T-helper 2 cell treated with Interferon-gamma antibody and Interleukin-4, amounts not matched to agents 100 ng/mL and 5 ng/mL, for 36 hours (primary cell): ENCODE measurements at regions not wholly inside any gene's neighbourhood (a gene's known extent, or its start where the extent isn't known, plus 50 kb on each side); places are given as distances from the start of the nearest gene placed in this dataset.

ENCODE experiments used
- intact Hi-C: fragments of 100-400 bp; cut with micrococcal nuclease; formaldehyde crosslinking; loops from one replicate; pipeline ENCODE4 v1.15.1; 2023

DNA sequence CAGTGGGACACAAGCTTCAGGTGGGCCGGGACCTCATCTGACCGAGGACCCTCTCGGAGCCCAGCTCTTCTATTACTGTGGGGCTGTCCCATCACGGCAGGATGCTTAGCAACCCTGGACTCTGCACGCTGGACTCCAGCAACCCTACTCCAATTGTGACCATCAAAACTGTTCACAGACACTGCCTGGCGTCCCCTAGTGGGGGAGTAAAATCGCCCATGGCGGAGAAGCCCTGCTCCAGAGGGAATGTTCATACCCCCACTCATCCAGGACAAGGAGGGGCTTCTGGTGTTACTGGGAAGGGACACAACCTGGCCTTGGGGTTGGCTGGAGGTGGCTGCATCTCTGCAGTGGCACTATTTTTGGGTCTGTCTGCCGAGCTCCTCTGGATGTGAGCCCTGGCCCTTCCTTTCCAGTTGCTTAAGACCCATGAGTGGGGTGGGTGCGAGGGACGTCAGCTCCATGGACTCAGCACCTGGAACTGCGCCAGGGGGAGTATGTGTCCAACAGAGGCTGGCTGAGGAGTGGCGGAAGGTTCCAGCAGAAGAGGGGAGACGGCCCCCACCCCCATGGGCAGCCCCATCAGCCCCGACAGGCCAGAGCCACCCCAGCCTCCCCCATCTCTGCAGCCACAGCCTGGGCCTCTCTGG lies 103.8 kb downstream of the RFLNA start:
- intact Hi-C loops: no loop called here

DNA sequence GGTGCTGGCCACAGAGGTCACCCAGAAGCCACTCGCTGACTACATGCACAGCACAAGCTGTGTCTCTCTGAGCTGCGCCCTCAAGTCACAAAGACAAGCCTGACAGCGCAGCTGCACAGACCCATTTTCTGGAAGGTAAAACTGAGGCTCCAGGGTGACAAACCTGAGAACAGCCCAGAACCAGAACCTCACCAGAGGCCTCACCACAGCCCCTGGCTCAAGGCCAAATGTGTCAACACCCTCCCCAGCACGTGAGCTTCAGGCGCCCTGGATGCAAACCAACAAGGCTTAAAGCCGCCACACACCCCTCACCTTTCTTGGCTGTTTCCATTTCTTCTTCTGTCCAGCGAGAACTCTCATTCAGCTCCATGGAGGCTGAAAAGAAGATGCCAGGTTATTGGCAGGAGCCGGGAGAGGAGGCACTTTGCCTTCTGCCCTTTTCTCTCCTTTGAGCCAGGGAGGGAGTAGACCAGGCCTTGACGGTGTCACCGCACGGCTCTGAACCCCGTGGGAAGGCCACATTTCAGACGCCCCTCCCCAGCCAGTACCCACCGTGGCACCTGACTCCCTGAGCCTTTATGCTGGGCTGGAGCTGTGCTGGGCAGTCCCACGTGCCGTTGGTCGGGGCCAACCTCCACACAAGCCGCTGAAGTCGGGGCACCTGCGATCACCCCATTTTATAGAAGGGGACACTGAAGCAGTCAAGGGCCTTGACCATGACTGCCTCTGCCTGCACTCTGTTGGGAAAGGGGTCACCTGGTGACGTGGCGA lies 103.1 kb downstream of the RFLNA start:
- intact Hi-C loops: no loop called here

DNA sequence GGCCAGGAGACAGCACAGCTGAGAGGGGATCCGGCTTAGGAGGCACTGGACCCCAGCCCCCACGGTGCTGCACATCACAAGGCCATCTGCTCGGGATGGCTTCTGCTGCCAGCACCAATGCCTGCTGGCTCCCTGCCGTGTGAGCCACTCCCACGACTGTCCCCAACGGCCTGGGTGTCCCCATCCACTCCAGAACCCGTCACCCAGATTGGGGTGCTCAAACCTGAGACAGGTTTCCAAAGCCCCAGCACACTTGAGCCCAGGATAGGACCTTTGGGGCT lies 102.4 kb downstream of the RFLNA start:
- intact Hi-C loops: no loop called here

DNA sequence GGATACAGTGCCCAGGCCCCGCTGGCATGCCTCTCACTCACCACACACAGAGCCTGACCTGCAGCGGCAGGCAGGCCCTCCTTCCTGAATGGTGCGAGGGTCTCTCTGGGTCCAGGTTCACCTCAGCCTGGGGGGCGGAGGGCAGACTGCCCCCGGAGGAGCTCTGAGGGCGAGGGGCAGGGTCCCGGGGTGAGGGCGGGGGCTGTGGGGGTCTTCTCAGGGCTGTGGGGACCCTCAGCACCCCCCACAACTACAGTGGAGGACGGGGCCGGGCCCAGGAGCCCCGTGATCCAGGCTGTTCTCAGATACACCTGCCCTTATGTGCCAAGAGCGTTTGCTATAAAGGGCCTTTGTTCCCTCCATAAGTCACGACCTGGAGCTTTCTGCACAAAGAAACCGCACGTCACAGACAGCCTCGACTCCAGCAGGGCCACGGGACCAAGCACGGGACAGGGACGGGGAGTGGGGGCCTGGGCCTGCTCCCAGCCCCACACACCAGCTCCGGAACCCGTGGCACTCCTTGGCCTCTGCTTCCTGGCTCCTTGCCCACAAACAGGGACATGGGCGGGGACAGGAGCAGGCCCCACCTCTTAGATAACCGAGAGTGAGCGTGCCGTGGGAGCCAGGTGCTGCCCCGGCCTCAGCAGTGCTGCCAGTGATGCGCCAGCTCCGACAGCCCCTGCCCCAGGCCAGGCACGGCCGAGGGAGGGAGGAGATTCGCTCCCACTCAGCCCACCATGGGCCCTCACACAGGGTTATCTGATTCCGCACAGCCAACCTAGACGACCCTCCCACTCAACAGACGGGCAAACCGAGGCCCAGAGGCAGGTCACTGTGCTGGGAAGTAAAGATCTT lies 101.9 kb downstream of the RFLNA start:
- intact Hi-C loops: no loop called here

DNA sequence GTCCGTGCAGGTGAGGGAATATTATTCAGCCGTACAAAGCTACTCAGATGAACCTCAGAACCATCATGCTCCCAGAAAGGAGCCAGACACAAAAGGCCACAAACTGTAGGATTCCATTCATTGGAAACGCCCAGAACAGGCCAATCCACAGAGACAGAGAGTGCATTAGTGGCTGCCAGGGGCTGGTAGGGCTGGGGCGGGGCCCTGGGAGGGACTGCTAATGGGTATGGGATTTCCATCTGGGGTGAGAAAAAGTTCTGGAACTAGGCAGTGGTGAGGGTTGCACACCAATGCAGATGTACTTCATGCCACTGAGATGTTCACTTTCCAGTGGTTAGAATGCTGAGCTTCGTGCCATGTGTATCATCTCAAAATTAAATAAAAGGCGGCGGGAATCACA lies 101.1 kb downstream of the RFLNA start:
- intact Hi-C loops: no loop called here

DNA sequence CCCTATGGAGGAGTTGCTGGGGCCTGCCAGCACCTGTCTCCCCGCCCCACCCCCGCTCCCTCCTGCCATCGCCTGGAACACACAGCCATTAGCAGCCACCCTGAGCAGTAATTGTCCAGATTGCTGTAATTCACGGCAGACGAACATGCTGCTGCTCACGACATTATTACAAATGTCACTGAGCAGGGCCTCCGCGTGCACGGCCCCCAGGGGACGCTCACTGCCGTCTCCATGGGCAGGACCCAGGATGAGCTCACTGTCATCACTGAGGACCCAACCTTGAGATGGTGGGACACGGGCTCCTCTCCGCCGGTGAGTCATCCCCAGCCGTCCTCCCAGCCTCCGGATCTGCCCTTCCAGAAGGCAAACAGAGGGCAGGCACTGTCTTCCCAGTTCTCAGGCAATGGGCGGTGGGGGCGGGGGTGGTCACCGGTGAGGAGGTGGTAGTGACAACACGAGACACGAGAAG lies 100.4 kb downstream of the RFLNA start:
- intact Hi-C loops: no loop called here

DNA sequence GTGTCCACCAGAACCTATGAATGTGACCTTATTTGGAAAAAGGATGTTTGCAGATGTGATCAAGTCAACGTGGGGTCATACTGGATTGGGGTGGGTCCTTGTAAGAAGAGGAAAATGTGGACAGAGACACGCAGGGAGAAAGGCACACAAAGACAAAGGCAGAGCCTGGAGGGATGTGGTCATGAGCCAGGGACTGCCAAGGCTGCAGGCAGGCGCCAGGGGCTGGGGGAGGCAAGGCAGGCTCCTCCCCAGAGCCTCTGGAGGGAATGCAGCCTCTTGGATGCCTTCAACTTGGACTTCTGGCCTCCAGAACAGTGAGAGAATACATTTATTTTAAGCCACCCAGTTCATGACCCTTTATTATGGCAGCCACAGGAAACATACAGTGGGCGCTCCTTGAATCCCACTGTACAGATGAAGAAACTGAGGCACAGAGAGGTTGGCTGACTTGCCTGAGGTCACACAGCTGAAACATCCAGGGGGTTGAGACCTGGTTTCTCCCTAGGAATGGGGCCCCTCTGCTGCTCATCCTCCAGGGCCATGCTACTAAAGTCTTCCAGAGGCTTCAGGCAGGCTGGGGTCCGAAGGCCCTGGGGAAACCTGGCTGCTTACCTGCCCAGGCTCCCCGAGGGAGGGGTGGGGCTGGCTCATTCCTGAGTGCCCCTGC lies 99.7 kb downstream of the RFLNA start:
- intact Hi-C loops: loop anchor here (5.0 kb wide), 2 partner anchors 58 to 73 kb away; no protein-coding TSS in a partner anchor

DNA sequence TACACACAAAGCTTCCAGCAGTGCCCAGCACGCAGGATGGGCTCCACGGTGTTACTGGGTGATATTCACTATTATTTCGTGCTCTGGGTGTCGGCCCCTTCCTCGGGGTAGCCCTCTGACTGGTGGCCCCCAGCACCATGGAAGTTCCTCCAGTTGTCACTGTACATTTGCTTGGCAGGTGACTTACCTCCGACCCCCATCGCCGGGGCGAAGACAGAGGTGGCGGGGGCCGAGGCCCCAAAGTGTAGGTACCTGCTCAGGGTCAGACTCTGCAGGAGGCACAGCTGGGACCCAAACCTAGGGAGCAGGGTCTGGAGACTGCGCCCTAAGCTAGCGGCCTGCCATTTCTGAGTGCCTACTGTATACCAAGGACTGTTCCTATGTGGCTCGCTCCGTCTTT lies 98.9 kb downstream of the RFLNA start:
- intact Hi-C loops: loop anchor here (5.0 kb wide), 2 partner anchors 58 to 73 kb away; no protein-coding TSS in a partner anchor

DNA sequence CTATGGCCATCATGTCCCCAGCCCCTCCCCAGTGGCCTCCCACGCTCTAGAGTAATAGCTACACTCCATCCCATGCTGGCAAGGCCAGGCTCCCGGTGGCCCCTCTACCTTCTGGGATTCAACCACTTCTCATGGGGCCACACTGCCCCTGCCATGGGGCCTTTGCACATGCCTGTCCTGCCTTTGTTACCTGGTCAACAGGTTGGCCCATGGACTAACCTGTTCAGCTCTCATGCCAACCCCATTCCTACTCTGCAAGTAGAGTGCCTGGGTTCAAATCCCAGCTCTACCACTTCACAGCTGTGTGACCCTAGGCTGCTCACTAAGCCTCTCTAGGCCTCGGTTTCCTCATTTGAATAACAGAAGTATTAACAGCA lies 98.5 kb downstream of the RFLNA start:
- intact Hi-C loops: loop anchor here (5.0 kb wide), 2 partner anchors 59 to 74 kb away; no protein-coding TSS in a partner anchor

DNA sequence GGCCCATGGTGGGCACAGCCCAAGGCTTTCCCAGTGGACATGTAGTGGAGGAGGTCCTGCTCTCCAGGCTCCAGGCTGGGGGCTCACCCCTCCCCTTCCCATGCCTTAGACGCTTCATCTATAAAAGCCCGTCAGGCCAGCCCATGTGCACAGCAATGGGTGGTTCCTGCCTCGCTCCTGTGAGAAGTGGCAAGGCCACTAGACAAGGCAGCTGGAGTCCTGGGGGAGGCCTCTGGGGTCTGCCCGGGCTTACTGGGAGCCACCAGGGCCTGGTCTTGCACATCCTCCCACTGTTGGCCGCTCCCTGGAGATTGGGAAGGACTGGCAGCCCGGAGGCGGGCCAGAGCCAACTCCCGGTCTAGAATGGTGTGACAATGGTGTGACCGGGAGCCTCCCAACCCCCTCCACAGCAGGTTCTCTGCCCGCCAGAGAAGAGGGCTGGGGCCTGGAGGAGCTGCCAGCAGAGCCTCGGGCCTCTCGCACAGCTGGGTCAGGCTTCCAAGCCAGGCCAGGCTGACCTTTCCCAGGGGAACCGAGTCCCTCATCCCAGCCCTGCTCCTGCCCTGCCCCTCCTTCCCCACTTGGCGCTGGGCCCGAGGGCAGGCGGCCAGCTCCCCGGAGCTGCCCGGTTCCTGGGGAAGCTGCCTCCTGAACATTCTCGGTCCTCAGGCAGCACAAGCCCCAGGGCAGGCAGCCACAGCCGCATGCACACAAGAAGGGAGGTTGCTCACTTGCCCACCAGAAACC lies 97.9 kb downstream of the RFLNA start:
- intact Hi-C loops: loop anchor here (5.0 kb wide), 2 partner anchors 59 to 74 kb away; no protein-coding TSS in a partner anchor

DNA sequence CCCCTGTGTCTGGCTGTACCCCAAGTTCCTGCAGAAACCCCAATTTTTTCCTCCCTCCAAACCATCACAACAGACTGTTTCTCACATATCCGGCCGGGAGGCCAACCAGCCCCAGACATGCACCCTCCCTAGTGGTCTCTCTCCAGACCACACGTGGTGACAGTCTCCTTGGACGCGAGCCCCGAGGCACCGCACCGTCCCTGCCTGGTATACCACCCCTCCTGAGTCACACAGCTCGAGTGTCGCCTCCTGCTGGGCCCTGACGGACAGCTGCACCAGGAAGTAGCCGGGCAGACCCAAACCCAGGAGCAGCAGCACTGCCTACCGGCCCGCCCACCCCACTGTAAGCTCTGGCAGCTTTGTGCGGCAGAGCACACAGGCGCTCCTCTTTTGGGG lies 97.4 kb downstream of the RFLNA start:
- intact Hi-C loops: loop anchor here (5.0 kb wide), 2 partner anchors 60 to 75 kb away; no protein-coding TSS in a partner anchor

DNA sequence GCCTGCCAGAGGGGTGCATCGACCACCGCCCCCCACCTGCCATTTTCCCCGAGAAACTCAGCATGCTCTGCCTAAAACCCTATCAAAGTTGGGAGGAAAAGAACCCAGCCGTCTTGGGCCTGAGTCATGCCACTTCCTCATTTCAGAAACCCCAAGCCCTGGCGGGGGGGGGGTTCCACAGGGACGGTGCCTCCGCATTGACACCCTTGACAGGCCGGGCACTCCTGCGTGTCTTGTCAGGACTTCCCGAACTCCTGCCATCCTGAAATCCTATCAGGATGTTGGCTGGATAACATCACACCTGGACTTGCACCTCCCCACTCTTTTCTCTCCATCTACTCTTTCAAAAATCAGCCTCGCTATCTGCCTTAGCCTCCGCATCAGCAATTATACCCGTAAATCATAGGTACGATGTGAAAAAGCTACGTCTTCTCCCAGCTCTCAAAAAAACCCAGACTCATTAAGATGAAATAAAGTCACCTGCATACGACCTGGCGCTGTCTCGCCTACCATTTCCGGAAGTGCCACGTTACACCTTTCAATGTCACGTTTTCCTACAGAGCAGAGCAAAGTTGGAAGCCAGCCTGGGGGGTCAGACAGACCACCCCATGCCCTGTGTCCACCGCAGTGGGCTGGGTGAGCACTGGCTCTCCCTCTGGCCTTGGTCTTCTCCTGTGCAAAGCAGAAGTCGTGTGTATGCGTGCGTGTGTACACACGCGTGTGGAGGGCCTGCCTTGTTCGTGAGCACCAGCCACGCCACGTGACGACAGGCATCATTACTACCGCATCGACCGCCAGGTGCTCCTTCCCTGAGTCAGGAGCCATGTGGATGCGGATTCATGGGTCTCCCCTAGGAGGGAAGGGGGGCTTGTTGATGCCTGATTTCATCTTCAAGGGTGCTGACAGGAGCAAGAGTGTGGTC lies 96.7 kb downstream of the RFLNA start:
- intact Hi-C loops: loop anchor here (5.0 kb wide), 2 partner anchors 61 to 76 kb away; no protein-coding TSS in a partner anchor

DNA sequence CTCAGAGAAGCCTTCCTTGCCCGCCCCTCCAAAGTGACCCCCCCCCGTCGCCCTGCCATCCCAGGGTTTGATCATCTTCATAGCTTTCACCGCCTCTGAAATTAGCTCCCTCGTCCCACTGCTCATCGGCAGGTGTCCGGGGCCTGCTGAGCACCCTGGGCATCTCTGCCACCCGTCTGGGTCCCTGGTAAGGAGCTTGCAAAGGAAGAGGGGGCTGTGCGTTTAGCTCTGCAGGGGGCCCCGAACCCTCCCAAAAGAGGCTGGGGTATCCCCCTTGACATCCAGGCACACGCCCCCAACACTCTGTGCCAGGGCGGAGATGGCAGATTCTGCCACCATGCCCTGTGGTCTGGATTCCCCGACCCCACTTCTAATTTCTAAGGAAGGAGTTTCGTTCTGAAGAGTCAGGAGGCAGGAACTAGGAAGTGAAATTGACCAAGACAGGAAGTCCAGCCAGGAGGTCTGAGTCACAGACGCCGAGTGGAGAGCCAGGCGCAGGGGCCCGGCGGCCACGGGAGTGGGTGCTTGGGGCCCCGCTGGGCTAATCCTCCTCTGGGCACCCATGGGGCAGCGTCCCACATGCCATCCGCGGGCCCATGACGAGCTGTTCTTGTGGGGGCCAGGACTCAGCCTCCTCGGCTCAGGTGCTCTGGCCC lies 95.7 kb downstream of the RFLNA start:
- intact Hi-C loops: loop anchor here (5.0 kb wide), 2 partner anchors 62 to 77 kb away; no protein-coding TSS in a partner anchor

DNA sequence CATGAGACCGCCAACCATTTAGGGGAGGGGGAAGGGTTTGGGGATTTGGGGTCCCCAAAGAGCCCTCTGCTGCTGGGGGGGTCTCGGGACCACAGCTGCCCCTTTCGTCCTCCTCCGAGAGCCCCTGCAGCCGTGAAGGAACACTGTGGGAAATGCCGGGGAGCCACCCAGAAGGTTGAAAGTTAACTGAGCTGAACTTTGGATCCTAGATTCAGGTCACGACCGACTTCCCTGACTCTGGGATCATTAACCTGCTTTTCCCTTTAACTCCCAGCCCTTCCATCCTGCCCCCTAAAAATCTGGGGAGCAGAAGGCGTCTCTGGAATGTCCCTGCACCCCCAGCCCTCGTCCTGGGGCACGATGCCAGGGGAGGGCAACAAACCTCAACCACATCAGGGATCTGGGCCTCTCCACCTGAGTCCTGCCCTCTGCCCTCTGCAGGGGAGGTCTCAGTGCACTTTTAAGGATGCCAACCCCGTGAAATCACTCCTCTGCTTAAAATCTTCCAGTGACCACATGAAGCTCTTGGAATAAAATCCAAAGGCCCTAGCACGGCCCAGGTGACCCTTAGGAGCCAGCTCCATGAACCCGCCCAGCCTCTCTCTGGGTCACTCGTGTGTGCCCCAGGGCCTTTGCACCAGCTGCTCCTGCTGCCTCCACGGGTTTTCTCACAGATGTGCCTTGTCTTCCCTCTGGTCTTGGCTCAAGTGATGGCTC lies 95.0 kb downstream of the RFLNA start:
- intact Hi-C loops: loop anchor here (5.0 kb wide), 2 partner anchors 62 to 77 kb away; no protein-coding TSS in a partner anchor

DNA sequence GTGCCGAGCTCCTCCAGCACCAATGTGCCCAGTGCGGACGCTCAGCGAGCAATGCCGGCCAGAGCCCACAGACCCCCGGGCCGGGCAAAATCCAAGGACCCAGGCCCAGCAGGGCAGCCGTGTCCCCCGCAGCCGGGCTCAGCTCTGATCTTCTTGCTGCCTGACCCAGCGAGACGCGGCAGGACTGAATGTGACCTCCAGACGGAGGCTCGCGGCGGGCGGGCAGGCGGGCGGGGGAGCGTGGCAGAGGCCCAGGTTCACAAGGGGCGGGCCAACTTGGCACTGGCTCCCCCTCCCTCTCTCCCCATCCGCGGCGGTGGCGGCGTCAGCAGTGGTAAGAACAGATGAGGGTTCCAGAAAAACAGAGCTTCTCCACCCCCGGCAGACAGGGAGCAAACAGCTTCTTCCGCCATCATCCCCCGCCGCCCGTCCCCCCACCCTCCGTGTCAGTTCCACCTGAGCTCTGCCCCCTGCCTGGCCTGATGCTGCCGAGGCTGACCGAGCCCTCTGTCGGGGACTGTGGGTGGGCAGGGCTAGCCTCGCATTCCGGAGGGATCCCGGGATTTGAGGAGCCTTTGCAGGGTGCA lies 94.3 kb downstream of the RFLNA start:
- intact Hi-C loops: no loop called here

DNA sequence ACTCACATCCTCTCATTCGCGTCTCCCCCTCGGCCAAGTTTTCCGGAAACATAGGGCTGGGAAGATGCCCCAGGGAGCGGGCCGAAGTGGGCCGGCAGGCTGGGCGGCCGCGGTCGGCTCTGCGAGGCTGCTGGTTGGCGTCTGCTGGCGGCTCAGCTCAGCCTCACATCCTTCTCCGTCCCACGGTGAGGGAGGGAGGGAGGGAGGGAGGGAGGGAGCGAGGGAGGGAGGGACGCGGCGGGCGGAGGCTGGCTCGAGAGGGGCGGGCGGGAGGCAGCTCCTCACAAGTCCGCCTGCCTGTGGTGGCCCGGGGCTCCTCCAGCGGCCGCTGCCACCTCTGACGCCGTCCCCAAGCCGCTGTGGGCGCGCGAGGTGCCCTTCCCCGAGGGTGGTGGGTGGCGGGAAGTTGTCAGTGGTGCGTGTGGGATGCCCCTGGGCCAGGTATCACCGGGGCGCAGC lies 93.8 kb downstream of the RFLNA start:
- intact Hi-C loops: no loop called here

DNA sequence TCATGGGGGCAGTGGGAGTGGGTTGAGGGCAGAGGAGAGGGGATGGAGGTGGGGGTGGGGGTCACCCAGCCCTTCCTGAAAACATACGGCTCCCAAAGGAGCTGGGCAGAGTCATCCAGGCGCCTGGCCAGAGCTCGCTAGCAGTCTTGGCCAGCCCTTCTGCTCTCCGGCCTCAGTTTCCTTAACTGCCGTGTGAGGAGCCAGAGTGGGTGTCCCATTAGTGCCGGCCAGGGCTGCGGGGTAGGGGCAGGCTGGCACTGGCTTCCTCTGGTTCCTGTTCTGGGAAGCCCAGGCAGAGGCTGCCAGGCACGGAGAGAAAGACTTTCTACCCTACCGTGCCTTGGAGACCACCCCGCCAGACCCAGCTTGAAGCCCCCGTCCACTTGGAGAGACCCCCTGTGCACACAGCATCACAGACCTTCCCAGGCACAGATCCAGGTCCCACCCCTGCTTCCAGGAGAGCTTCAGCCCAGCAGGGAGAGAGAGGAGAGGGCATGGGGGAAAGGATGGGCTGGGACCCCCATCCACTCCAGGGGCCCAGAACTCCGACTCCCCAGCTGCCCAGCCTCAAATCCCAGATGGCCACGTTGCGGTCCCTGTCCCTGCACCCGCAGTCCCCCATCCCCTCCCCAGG lies 93.3 kb downstream of the RFLNA start:
- intact Hi-C loops: no loop called here
